Trophoblast cell (in vitro differentiated cells and primary cell): ENCODE measurements at regions not wholly inside any gene's neighbourhood (a gene's known extent, or its start where the extent isn't known, plus 50 kb on each side); places are given as distances from the start of the nearest gene placed in this dataset.
A peak's percentile ranks its signal among the peaks of the same experiment; 100 is the strongest.

Source experiments
- DNase-seq, 2 donors: peaks; one replicate each; pipeline ENCODE4 v3.0.0-alpha.2; 2016
- H2AFZ ChIP-seq: 2 replicates; pipeline ENCODE4 v1.6.1; 2013; ENCODE audit warnings: low read length, moderate library complexity, mild to moderate bottlenecking; ENCODE audit not compliant: insufficient read depth, poor library complexity
- H2AK5ac ChIP-seq: 2 replicates; pipeline ENCODE4 v1.6.1; 2013; ENCODE audit warnings: mild to moderate bottlenecking, low read length
- H2BK120ac ChIP-seq: 2 replicates; pipeline ENCODE4 v1.6.1; 2013; ENCODE audit warnings: low read length, mild to moderate bottlenecking, moderate library complexity; ENCODE audit not compliant: insufficient read depth, poor library complexity
- H2BK12ac ChIP-seq: 2 replicates; pipeline ENCODE4 v1.6.1; 2013; ENCODE audit warnings: mild to moderate bottlenecking, low read length, moderate library complexity
- H2BK5ac ChIP-seq: 2 replicates; pipeline ENCODE4 v1.6.1; 2013; ENCODE audit warnings: low read length, low read depth, moderate library complexity, mild to moderate bottlenecking; ENCODE audit not compliant: poor library complexity
- H3K14ac ChIP-seq: 2 replicates; pipeline ENCODE4 v1.6.1; 2013; ENCODE audit warnings: mild to moderate bottlenecking, low read length
- H3K18ac ChIP-seq: 2 replicates; pipeline ENCODE4 v1.6.1; 2013; ENCODE audit warnings: mild to moderate bottlenecking, low read length
- H3K23ac ChIP-seq: 2 replicates; pipeline ENCODE4 v1.6.1; 2013; ENCODE audit warnings: low read length
- H3K27ac ChIP-seq: 2 replicates; pipeline ENCODE4 v1.5.1; 2013; ENCODE audit warnings: low read depth, mild to moderate bottlenecking, inconsistent platforms, low read length, moderate library complexity
- H3K27me3 ChIP-seq: 2 replicates; pipeline ENCODE4 v1.6.1; 2013; ENCODE audit warnings: inconsistent platforms, mild to moderate bottlenecking, low read length, moderate library complexity; ENCODE audit not compliant: insufficient read depth
- H3K36me3 ChIP-seq, 2 experiments: 1 replicate in 1 of 2; 2 replicates in 1 of 2; pipeline ENCODE4 v1.6.1; 2013; ENCODE audit warnings: low read length in 2 of 2, mild to moderate bottlenecking in 2 of 2, moderate library complexity in 1 of 2; ENCODE audit not compliant: insufficient read depth in 2 of 2, control insufficient read depth in 1 of 2
- H3K4ac ChIP-seq: 2 replicates; pipeline ENCODE4 v1.6.1; 2013; ENCODE audit warnings: low read depth, mild to moderate bottlenecking, low read length, moderate library complexity
- H3K4me1 ChIP-seq, 2 experiments: 1 replicate in 1 of 2; 2 replicates in 1 of 2; pipeline ENCODE4 v1.6.1; 2013; ENCODE audit warnings: low read length in 2 of 2, mild to moderate bottlenecking in 2 of 2, moderate library complexity in 1 of 2; ENCODE audit not compliant: insufficient read depth in 2 of 2, control insufficient read depth in 1 of 2
- H3K4me2 ChIP-seq: 2 replicates; pipeline ENCODE4 v1.6.1; 2013; ENCODE audit warnings: inconsistent platforms, mild to moderate bottlenecking, low read length, moderate library complexity
- H3K4me3 ChIP-seq: 2 replicates; pipeline ENCODE4 v1.5.1; 2013; ENCODE audit warnings: mild to moderate bottlenecking, low read depth, low read length, inconsistent platforms
- H3K79me1 ChIP-seq: one replicate; pipeline ENCODE4 v1.6.1; 2013; ENCODE audit warnings: low read length
- H3K79me2 ChIP-seq: 2 replicates; pipeline ENCODE4 v1.6.1; 2013; ENCODE audit warnings: low read length, mild to moderate bottlenecking; ENCODE audit not compliant: control insufficient read depth, insufficient read depth, poor library complexity
- H3K9ac ChIP-seq: 2 replicates; pipeline ENCODE4 v1.6.1; 2013; ENCODE audit warnings: mild to moderate bottlenecking, low read length
- H3K9me3 ChIP-seq: 2 replicates; pipeline ENCODE4 v1.6.1; 2013; ENCODE audit warnings: low read depth, mild to moderate bottlenecking, control low read depth, inconsistent platforms, low read length; ENCODE audit not compliant: insufficient read depth
- H4K12ac ChIP-seq: 2 replicates; pipeline ENCODE4 v1.6.1; 2013; ENCODE audit warnings: low read depth, mild to moderate bottlenecking, low read length, moderate library complexity
- H4K8ac ChIP-seq: 2 replicates; pipeline ENCODE4 v1.6.1; 2013; ENCODE audit warnings: low read depth, mild to moderate bottlenecking, low read length, moderate library complexity
- H4K91ac ChIP-seq: one replicate; pipeline ENCODE4 v1.6.1; 2013; ENCODE audit warnings: low read depth, mild to moderate bottlenecking, low read length, moderate library complexity
- WGBS: extraction: QIAGEN DNeasy Blood & Tissue Kit; methylation state at CpG from one replicate; pipeline ENCODE4 v1.1.7; 2013; ENCODE audit warnings: missing lambda C conversion rate; ENCODE audit not compliant: insufficient read length, insufficient coverage; ENCODE audit errors: extremely low coverage; 5-methylcytosine and 5-hydroxymethylcytosine counted together

DNA sequence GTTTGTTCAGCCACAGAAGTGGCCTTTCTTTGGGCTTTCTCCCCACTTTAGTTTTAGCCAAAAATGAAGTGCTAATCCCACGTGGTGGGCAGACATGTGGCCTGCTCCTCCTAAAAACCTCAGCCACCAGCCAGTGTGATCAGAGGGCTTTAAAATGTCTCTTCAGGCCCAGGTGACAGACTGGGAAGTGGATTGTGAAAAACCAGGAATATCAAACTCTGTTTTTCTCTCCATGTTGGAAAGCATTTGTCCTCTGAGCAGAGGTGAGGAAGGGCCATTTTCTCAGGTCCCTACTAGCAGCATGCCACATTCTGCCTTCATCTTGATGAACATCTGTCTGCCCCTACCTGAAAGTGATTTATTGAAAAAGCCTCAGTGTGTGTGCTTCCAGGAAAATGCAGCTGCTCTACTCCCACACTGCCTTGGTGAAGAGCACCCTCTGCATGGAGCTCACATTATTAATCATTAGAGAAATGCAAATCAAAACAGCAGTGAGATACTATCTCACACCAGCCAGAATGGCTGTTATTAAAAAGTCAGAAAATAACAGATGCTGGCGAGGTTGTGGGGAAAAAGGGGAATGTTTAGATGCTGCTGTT is 181.2 kb upstream of the DMAC1 start:
- no peak overlapping the region for H4K91ac ChIP-seq
- no peak overlapping the region for H3K9ac ChIP-seq
- H3K9me3 ChIP-seq: no peaks in the 10 kb centered on the region
- H3K4ac ChIP-seq: no peak overlapping the region
- H3K36me3 ChIP-seq: no peaks in the 10 kb centered on the region
- H2BK12ac ChIP-seq: no peak overlapping the region
- no peak overlapping the region for H3K23ac ChIP-seq
- no peak overlapping the region for H3K18ac ChIP-seq
- no peak overlapping the region for H2AFZ ChIP-seq
- no peaks in the 10 kb centered on the region for H3K4me1 ChIP-seq
- no peaks in the 10 kb centered on the region for H3K79me1 ChIP-seq
- no CpG with 5 or more reads among the region's 2 CpGs for WGBS
- H4K12ac ChIP-seq: no peak overlapping the region
- H2BK5ac ChIP-seq: no peak overlapping the region
- H3K27me3 ChIP-seq: no peaks in the 10 kb centered on the region
- H4K8ac ChIP-seq: no peak overlapping the region
- DNase-seq: no peak
- H3K4me2 ChIP-seq: no peak overlapping the region
- no peak overlapping the region for H3K27ac ChIP-seq
- no peak overlapping the region for H3K4me3 ChIP-seq
- H3K79me2 ChIP-seq: no peaks in the 10 kb centered on the region
- H3K14ac ChIP-seq: no peak overlapping the region
- H2AK5ac ChIP-seq: no peak overlapping the region
- no peak overlapping the region for H2BK120ac ChIP-seq

DNA sequence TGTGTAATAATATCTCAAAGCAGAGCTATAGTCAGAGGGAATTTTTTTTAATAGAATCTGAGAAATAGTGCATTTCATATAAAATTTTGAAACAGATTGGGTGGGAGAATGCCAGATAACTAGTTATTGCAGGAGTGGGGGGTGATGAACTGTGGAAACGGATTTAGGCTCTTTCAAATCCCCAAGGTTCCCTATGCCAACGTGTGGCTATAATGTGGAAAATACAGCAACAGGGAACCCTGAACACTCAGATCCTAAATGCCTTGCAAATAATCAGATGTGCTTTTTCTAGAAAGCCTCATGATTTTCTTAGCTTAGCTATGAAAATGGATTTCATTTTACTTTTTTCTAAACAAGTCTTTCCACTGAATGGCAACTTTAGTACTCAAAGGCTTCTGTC is 180.5 kb upstream of the DMAC1 start:
- Histone ChIP-seq H4K91ac (no peak overlapping the region), H3K9ac (no peak overlapping the region), H3K36me3 (no peaks in the 10 kb centered on the region), H3K4me1 (no peaks in the 10 kb centered on the region), H3K27ac (no peak overlapping the region), H3K4ac (no peak overlapping the region), H3K79me2 (no peaks in the 10 kb centered on the region), H2AK5ac (no peak overlapping the region), H3K18ac (no peak overlapping the region), H3K9me3 (no peaks in the 10 kb centered on the region), H3K4me3 (no peak overlapping the region), H2BK120ac (no peak overlapping the region), H2BK12ac (no peak overlapping the region), H3K14ac (no peak overlapping the region), H3K4me2 (no peak overlapping the region), H2AFZ (no peak overlapping the region), H3K23ac (no peak overlapping the region), H4K8ac (no peak overlapping the region), H3K79me1 (no peaks in the 10 kb centered on the region), H3K27me3 (no peaks in the 10 kb centered on the region), H4K12ac (no peak overlapping the region), H2BK5ac (no peak overlapping the region)
- no CpG with 5 or more reads among the region's 2 CpGs for WGBS
- DNase-seq: no peak

DNA sequence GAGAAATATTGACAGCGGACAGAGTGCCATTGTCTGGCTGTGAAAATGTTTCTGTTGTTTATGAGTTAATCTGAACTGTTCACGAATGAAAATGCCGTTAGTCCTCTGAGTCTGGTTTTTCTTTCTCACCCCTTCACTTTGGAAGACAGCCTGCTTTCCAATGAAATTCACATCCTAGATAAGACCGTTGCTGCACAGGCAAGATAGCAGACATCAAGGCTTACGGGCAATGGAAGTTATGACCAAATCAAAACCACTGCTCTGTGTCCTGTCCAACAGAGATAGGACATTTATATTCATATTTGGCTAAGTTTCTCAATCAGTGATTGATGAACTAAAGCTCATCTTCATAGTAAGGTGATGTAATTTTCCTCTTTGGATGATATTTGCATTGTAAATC is 180.0 kb upstream of the DMAC1 start:
- no peak for DNase-seq
- no peaks in the 10 kb centered on the region for H3K4me1 ChIP-seq
- no peak overlapping the region for H2BK12ac ChIP-seq
- H3K4me2 ChIP-seq: no peak overlapping the region
- no peak overlapping the region for H3K4ac ChIP-seq
- H3K18ac ChIP-seq: no peak overlapping the region
- H4K12ac ChIP-seq: no peak overlapping the region
- H2BK5ac ChIP-seq: no peak overlapping the region
- H2AK5ac ChIP-seq: no peak overlapping the region
- H4K8ac ChIP-seq: no peak overlapping the region
- no peak overlapping the region for H3K9ac ChIP-seq
- no peaks in the 10 kb centered on the region for H3K79me1 ChIP-seq
- no CpG with 5 or more reads among the region's 5 CpGs for WGBS
- no peak overlapping the region for H2AFZ ChIP-seq
- H4K91ac ChIP-seq: no peak overlapping the region
- H3K4me3 ChIP-seq: no peak overlapping the region
- no peaks in the 10 kb centered on the region for H3K36me3 ChIP-seq
- no peaks in the 10 kb centered on the region for H3K79me2 ChIP-seq
- no peak overlapping the region for H3K14ac ChIP-seq
- H2BK120ac ChIP-seq: no peak overlapping the region
- no peak overlapping the region for H3K23ac ChIP-seq
- H3K27ac ChIP-seq: no peak overlapping the region
- H3K9me3 ChIP-seq: no peaks in the 10 kb centered on the region
- no peaks in the 10 kb centered on the region for H3K27me3 ChIP-seq

DNA sequence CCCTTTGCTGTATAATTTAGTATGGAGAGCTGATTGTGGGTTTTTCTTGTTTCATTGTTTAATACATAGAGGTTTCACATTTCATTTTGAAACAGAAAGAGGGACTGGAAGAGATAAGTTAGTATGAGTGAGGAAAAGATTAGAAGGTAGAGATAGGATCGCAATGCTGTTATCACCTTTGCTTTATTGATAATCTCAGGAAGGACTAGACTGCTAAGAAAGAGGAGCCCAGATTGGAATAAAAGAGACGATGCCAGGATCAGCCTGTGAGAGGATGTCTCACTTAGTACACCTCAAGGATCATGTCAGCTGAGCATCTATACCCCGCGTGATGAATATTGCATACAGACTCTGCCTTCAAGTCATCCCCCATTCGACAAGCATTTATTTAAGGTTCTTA is 178.0 kb upstream of the DMAC1 start:
- Histone ChIP-seq H4K91ac (no peak overlapping the region), H3K27me3 (no peaks in the 10 kb centered on the region), H3K9me3 (no peaks in the 10 kb centered on the region), H3K4me2 (no peak overlapping the region), H3K4me3 (no peak overlapping the region), H2BK12ac (no peak overlapping the region), H3K4ac (no peak overlapping the region), H2BK5ac (no peak overlapping the region), H3K27ac (no peak overlapping the region), H3K9ac (no peak overlapping the region), H3K4me1 (no peaks in the 10 kb centered on the region), H4K12ac (no peak overlapping the region), H3K23ac (no peak overlapping the region), H3K18ac (no peak overlapping the region), H3K79me2 (no peaks in the 10 kb centered on the region), H3K36me3 (no peaks in the 10 kb centered on the region), H4K8ac (no peak overlapping the region), H2BK120ac (no peak overlapping the region), H2AFZ (no peak overlapping the region), H3K79me1 (no peaks in the 10 kb centered on the region), H3K14ac (no peak overlapping the region), H2AK5ac (no peak overlapping the region)
- DNase-seq: peak in 1 of 2 donors; percentile 60
- no CpG with 5 or more reads among the region's 5 CpGs for WGBS
